HCT116 (cell line): ENCODE measurements at regions not wholly inside any gene's neighbourhood (a gene's known extent, or its start where the extent isn't known, plus 50 kb on each side); places are given as distances from the start of the nearest gene placed in this dataset.
"Not testable (repeated sequence)": the region's sequence is repeated elsewhere in the genome, so short reads cannot be mapped to it uniquely, and the experiment has no call there.

Source experiments
- ATAC-seq: fragments of 200-7000 bp; cut with Tn5 transposase; 2 replicates; pipeline ENCODE4 v1.9.1; 2020; ENCODE audit warnings: mild to moderate bottlenecking, moderate library complexity
- BruUV-seq: library from RNA; stranded (reverse); fragments of 400-500 nt; replicated peaks from 2 replicates; lab custom pipeline; 2021; lab: Mats Ljungman, UMichigan
- CTCF ChIA-PET: fragments of 300-600 bp; sonication (Branson Sonifier 250); formaldehyde crosslinking; loops from one replicate; lab custom pipeline; 2021; ENCODE audit warnings: antibody characterized with exemption; lab: Charles Lee
- POLR2A ChIA-PET: fragments of 300-600, 350-600 bp; sonication (Branson Sonifier 250); formaldehyde crosslinking; loops from one replicate; lab custom pipeline; 2021; ENCODE audit warnings: antibody characterized with exemption; lab: Charles Lee
- RAD21 ChIA-PET, 2 experiments: fragments of 300-600 bp; sonication (Branson Sonifier 250); formaldehyde crosslinking; loops; one replicate each; lab custom pipeline; 2023; ENCODE audit warnings: low total read pairs in 2 of 2; ENCODE audit not compliant: uncharacterized antibody in 2 of 2, unreplicated experiment in 2 of 2, low non-redundant PET in 1 of 2; lab: Charles Lee
- DNase-seq: peaks from one replicate; pipeline ENCODE4 v3.0.0-alpha.2; 2010; ENCODE audit warnings: low read depth, low spot score
- H2AFZ ChIP-seq: fragments of 200-600 bp; shearing (Covaris generic), sonication (generic); 2 replicates; pipeline ENCODE4 v1.6.1; 2017; ENCODE audit warnings: low read depth, mixed run types, mixed read lengths, antibody characterized with exemption, low read length; ENCODE audit not compliant: poor library complexity, severe bottlenecking
- H3K27ac ChIP-seq: 2 replicates; pipeline ENCODE4 v1.5.1; 2012; ENCODE audit warnings: low read depth, low read length
- H3K27me3 ChIP-seq: fragments of 200-600 bp; sonication (generic); 2 replicates; pipeline ENCODE4 v1.6.1; 2016; ENCODE audit warnings: mixed run types, low read length, mixed read lengths; ENCODE audit not compliant: insufficient read depth
- H3K36me3 ChIP-seq, 2 experiments: fragments of 200-500 bp in 1 of 2; fragments of 200-600 bp in 1 of 2; sonication (Bioruptor generic) in 1 of 2; sonication (generic) in 1 of 2; 2 replicates each; pipeline versions ENCODE4 v1.5.1 to v1.6.1; 2014 to 2016; ENCODE audit warnings: low read length in 2 of 2, inconsistent platforms in 1 of 2, mixed read lengths in 1 of 2, mixed run types in 1 of 2; ENCODE audit not compliant: insufficient read depth in 2 of 2, control insufficient read depth in 1 of 2
- H3K4me1 ChIP-seq, 2 experiments: fragments of 200-600 bp in 1 of 2; sonication (generic) in 1 of 2; 2 replicates each; pipeline versions ENCODE4 v1.5.1 to v1.6.1; 2012 to 2017; ENCODE audit warnings: low read length in 2 of 2, inconsistent platforms in 1 of 2, mild to moderate bottlenecking in 1 of 2, mixed read lengths in 1 of 2, mixed run types in 1 of 2, moderate library complexity in 1 of 2; ENCODE audit not compliant: insufficient read depth in 2 of 2, control insufficient read depth in 1 of 2
- H3K4me2 ChIP-seq: fragments of 200-600 bp; sonication (generic); 2 replicates; pipeline ENCODE4 v1.6.1; 2017; ENCODE audit warnings: mixed run types, low read length, mixed read lengths
- H3K4me3 ChIP-seq, 2 experiments: fragments of 200-600 bp in 1 of 2; sonication (generic) in 1 of 2; replicated peaks in 1 of 2; 2 replicates each; pipeline ENCODE4 v1.5.1; 2011 to 2016; ENCODE audit warnings: low read length in 2 of 2, control low read depth in 1 of 2, low read depth in 1 of 2, mild to moderate bottlenecking in 1 of 2, mixed read lengths in 1 of 2, mixed run types in 1 of 2
- H3K79me2 ChIP-seq: fragments of 200-600 bp; sonication (generic); 2 replicates; pipeline ENCODE4 v1.6.1; 2017; ENCODE audit warnings: mild to moderate bottlenecking, mixed run types, low read length, moderate library complexity, mixed read lengths; ENCODE audit not compliant: insufficient read depth
- H3K9ac ChIP-seq: fragments of 200-600 bp; sonication (generic); 2 replicates; pipeline ENCODE4 v1.6.1; 2016; ENCODE audit warnings: low read length, mixed read lengths
- H3K9me2 ChIP-seq: fragments of 200-600 bp; sonication (generic), shearing (Covaris generic); 2 replicates; pipeline ENCODE4 v1.6.1; 2017; ENCODE audit warnings: mixed run types, mild to moderate bottlenecking, moderate library complexity; ENCODE audit not compliant: insufficient read depth
- H3K9me3 ChIP-seq, 2 experiments: fragments of 200-500 bp in 1 of 2; fragments of 200-600 bp in 1 of 2; sonication (Bioruptor generic) in 1 of 2; sonication (generic) in 1 of 2; 2 replicates each; pipeline ENCODE4 v1.6.1; 2014 to 2017; ENCODE audit warnings: low read length in 2 of 2, mixed read lengths in 2 of 2, inconsistent platforms in 1 of 2, low read depth in 1 of 2, mild to moderate bottlenecking in 1 of 2, mixed run types in 1 of 2, moderate library complexity in 1 of 2; ENCODE audit not compliant: control insufficient read depth in 1 of 2, insufficient read depth in 1 of 2
- H4K20me1 ChIP-seq: fragments of 200-600 bp; sonication (generic), shearing (Covaris generic); 2 replicates; pipeline ENCODE4 v1.6.1; 2017; ENCODE audit warnings: mixed run types, mild to moderate bottlenecking, moderate library complexity; ENCODE audit not compliant: insufficient read depth
- ATF3 ChIP-seq: IDR thresholded peaks from 2 replicates; pipeline ENCODE4 v1.6.1; 2012
- CEBPB ChIP-seq: IDR thresholded peaks from 2 replicates; pipeline ENCODE4 v1.6.1; 2012; ENCODE audit warnings: low read depth
- ELF1 ChIP-seq: IDR thresholded peaks from 2 replicates; pipeline ENCODE4 v1.6.1; 2012; ENCODE audit warnings: low read depth, borderline replicate concordance
- EZH2 ChIP-seq: fragments of 200-600 bp; sonication (generic); IDR thresholded peaks from 2 replicates; pipeline ENCODE4 v1.6.1; 2017; ENCODE audit warnings: antibody characterized with exemption, mixed run types
- EZH2phosphoT487 ChIP-seq: fragments of 200-600 bp; IDR thresholded peaks from 2 replicates; pipeline ENCODE4 v1.6.1; 2018; ENCODE audit warnings: antibody characterized with exemption, borderline replicate concordance
- FOSL1 ChIP-seq: IDR thresholded peaks from 2 replicates; pipeline ENCODE4 v1.6.1; 2012; ENCODE audit warnings: low read depth
- JUND ChIP-seq: IDR thresholded peaks from 2 replicates; pipeline ENCODE4 v1.6.1; 2012
- MAX ChIP-seq: IDR thresholded peaks from 2 replicates; pipeline ENCODE4 v1.6.1; 2012
- POLR2A ChIP-seq: IDR thresholded peaks from 2 replicates; pipeline ENCODE4 v1.7.0; 2011; ENCODE audit warnings: borderline replicate concordance; ENCODE audit not compliant: insufficient read depth, insufficient read length; ENCODE audit errors: extremely low read depth
- RAD21 ChIP-seq: IDR thresholded peaks from 2 replicates; pipeline ENCODE4 v1.6.1; 2012; ENCODE audit warnings: low read depth, mild to moderate bottlenecking
- SIN3A ChIP-seq: IDR thresholded peaks from 2 replicates; pipeline ENCODE4 v1.6.1; 2012; ENCODE audit warnings: low read depth
- SP1 ChIP-seq: IDR thresholded peaks from 2 replicates; pipeline ENCODE4 v1.6.1; 2012; ENCODE audit warnings: low read depth
- YY1 ChIP-seq: IDR thresholded peaks from 2 replicates; pipeline ENCODE4 v1.6.1; 2011; ENCODE audit warnings: low read length, low read depth, moderate library complexity, mild to moderate bottlenecking; ENCODE audit not compliant: insufficient replicate concordance; ENCODE audit errors: extremely low read depth
- ZFX ChIP-seq: fragments of 450-650 bp; IDR thresholded peaks from 2 replicates; pipeline ENCODE4 v1.6.1; 2017
- ZNF274 ChIP-seq: fragments of 200-500 bp; sonication (Bioruptor generic); IDR thresholded peaks from 2 replicates; pipeline ENCODE4 v1.6.1; 2014; ENCODE audit warnings: mild to moderate bottlenecking, low read depth, low read length, inconsistent platforms
- intact Hi-C: fragments of 100-400 bp; cut with micrococcal nuclease; formaldehyde crosslinking; loops from 2 replicates; pipeline ENCODE4 v1.10.0; 2022

GRCh38 chr5:135169753-135170152, 135.7 kb upstream of the PITX1 start:
- Histone ChIP-seq H3K27ac (no peak overlapping the region), H3K36me3 (no peaks in the 10 kb centered on the region), H2AFZ (no peak overlapping the region), H3K9me2 (no peaks in the 10 kb centered on the region), H3K27me3 (peaks cover 63% of the 10 kb centered on the region), H3K4me1 (no peaks in the 10 kb centered on the region), H3K4me3 (no peak overlapping the region), H3K9me3 (no peaks in the 10 kb centered on the region), H3K79me2 (no peaks in the 10 kb centered on the region), H3K4me2 (no peak overlapping the region), H3K9ac (no peak overlapping the region), H4K20me1 (no peaks in the 10 kb centered on the region)
- no TSS peak for BruUV-seq
- ChIA-PET RAD21 (no interaction called here), POLR2A (no interaction called here), CTCF (no interaction called here)
- DNase-seq (no peak), ATAC-seq (no peak)
- intact Hi-C loops = no loop called here
- no peak for TF ChIP-seq EZH2phosphoT487
- TF ChIP-seq EZH2 = no peak
- TF ChIP-seq YY1 = no peak
- no peak for TF ChIP-seq SP1
- TF ChIP-seq CEBPB = no peak
- TF ChIP-seq SIN3A = no peak
- TF ChIP-seq RAD21 = no peak
- TF ChIP-seq JUND = no peak
- no peak for TF ChIP-seq FOSL1
- no peak for TF ChIP-seq ZFX
- no peak for TF ChIP-seq MAX
- TF ChIP-seq, all 23 proteins: peak for 0

- Histone ChIP-seq H2AFZ (no peak overlapping the region), H3K9ac (no peak overlapping the region), H3K4me3 (no peak overlapping the region), H3K4me2 (no peak overlapping the region), H3K9me2 (no peaks in the 10 kb centered on the region), H3K27ac (no peak overlapping the region), H3K36me3 (no peaks in the 10 kb centered on the region), H3K27me3 (peaks cover 58% of the 10 kb centered on the region), H3K79me2 (no peaks in the 10 kb centered on the region), H3K9me3 (no peaks in the 10 kb centered on the region), H4K20me1 (no peaks in the 10 kb centered on the region), H3K4me1 (no peaks in the 10 kb centered on the region)
- no peak for ATAC-seq
- DNase-seq = no peak
- POLR2A ChIA-PET = no interaction called here
- RAD21 ChIA-PET = no interaction called here
- BruUV-seq = no TSS peak
- CTCF ChIA-PET = no interaction called here
- intact Hi-C loops = no loop called here
- no peak for TF ChIP-seq EZH2
- TF ChIP-seq YY1 = no peak
- TF ChIP-seq ZFX = no peak
- TF ChIP-seq FOSL1 = no peak
- TF ChIP-seq ATF3 = no peak
- TF ChIP-seq ZNF274 = no peak
- TF ChIP-seq EZH2phosphoT487 = no peak
- no peak for TF ChIP-seq SP1
- TF ChIP-seq ELF1 = no peak
- TF ChIP-seq MAX = no peak
- TF ChIP-seq POLR2A = no peak
Measured at GRCh38 chr5:135167634-135168033, 133.6 kb upstream of the PITX1 start.

- H3K36me3 ChIP-seq, H3K9ac ChIP-seq, ATAC-seq, RAD21 ChIA-PET, H3K79me2 ChIP-seq, BruUV-seq, H4K20me1 ChIP-seq, DNase-seq, H3K4me1 ChIP-seq, H3K4me3 ChIP-seq, H3K4me2 ChIP-seq, CTCF ChIA-PET, POLR2A ChIA-PET, H3K27ac ChIP-seq, H3K9me2 ChIP-seq, H3K9me3 ChIP-seq, H2AFZ ChIP-seq, intact Hi-C loops: not testable (repeated sequence)
- H3K27me3 ChIP-seq = peaks cover 34% of the 10 kb centered on the region
Measured at GRCh38 chr5:135164873-135165614, 131.0 kb upstream of the PITX1 start.
